Neural crest cell (in vitro differentiated cells): ENCODE measurements at regions not wholly inside any gene's neighbourhood (a gene's known extent, or its start where the extent isn't known, plus 50 kb on each side); places are given as distances from the start of the nearest gene placed in this dataset.

Source experiments
- DNase-seq: peaks from one replicate; pipeline ENCODE4 v3.0.0; 2021; ENCODE audit warnings: low read depth, mixed read lengths, low spot score
- H3K27ac Mint-ChIP-seq: one replicate; pipeline ENCODE4 v1.8.0; 2021; ENCODE audit warnings: mild to moderate bottlenecking, mixed read lengths; ENCODE audit not compliant: unreplicated experiment
- H3K27me3 Mint-ChIP-seq: 2 replicates; pipeline ENCODE4 v1.8.0; 2021; ENCODE audit warnings: low read depth, mild to moderate bottlenecking, mixed read lengths
- H3K36me3 Mint-ChIP-seq: 2 replicates; pipeline ENCODE4 v1.8.0; 2021; ENCODE audit warnings: low read depth, mild to moderate bottlenecking, mixed read lengths
- H3K4me1 Mint-ChIP-seq: 2 replicates; pipeline ENCODE4 v1.8.0; 2021; ENCODE audit warnings: mixed read lengths
- H3K4me3 Mint-ChIP-seq: one replicate; pipeline ENCODE4 v1.8.0; 2021; ENCODE audit warnings: mild to moderate bottlenecking, mixed read lengths
- H3K9me3 Mint-ChIP-seq: 2 replicates; pipeline ENCODE4 v1.8.0; 2021; ENCODE audit warnings: mixed read lengths
- TF ChIP-seq, protein P1 (sequence below): fragments of 200-600 bp; sonication (generic); conservative IDR thresholded peaks from 2 replicates; pipeline ENCODE4 v1.5.0; 2021; ENCODE audit warnings: antibody characterized with exemption, mild to moderate bottlenecking

DNA sequence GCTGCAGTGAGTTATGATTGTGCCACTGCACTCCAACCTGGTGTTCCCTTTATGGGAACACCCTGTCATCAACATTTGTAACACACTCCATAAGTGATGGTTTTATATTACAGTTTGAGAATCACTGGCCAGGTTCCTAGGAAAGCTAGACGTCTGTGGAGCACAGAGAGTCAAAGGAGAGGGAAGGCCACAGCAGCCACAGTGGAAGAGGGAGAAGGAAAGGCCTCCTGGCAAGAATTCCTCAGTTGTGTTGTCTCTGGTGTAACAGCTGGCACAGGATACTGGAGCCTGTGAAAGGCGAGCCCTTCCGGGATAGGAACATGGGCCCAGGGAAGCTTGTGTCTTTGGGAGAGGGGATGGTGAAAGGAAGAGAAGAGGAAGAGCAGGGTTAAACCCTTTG lies 360.5 kb upstream of the PIK3C3 start:
- H3K27me3 Mint-ChIP-seq = no peaks in the 10 kb centered on the region
- H3K4me1 Mint-ChIP-seq = peaks cover 4% of the 10 kb centered on the region
- TF ChIP-seq, protein P1, sequence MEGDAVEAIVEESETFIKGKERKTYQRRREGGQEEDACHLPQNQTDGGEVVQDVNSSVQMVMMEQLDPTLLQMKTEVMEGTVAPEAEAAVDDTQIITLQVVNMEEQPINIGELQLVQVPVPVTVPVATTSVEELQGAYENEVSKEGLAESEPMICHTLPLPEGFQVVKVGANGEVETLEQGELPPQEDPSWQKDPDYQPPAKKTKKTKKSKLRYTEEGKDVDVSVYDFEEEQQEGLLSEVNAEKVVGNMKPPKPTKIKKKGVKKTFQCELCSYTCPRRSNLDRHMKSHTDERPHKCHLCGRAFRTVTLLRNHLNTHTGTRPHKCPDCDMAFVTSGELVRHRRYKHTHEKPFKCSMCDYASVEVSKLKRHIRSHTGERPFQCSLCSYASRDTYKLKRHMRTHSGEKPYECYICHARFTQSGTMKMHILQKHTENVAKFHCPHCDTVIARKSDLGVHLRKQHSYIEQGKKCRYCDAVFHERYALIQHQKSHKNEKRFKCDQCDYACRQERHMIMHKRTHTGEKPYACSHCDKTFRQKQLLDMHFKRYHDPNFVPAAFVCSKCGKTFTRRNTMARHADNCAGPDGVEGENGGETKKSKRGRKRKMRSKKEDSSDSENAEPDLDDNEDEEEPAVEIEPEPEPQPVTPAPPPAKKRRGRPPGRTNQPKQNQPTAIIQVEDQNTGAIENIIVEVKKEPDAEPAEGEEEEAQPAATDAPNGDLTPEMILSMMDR = no peak
- no peak for DNase-seq
- peaks cover 2% of the 10 kb centered on the region for H3K36me3 Mint-ChIP-seq
- no peaks in the 10 kb centered on the region for H3K9me3 Mint-ChIP-seq
- no peak overlapping the region for H3K27ac Mint-ChIP-seq
- H3K4me3 Mint-ChIP-seq = no peak overlapping the region

DNA sequence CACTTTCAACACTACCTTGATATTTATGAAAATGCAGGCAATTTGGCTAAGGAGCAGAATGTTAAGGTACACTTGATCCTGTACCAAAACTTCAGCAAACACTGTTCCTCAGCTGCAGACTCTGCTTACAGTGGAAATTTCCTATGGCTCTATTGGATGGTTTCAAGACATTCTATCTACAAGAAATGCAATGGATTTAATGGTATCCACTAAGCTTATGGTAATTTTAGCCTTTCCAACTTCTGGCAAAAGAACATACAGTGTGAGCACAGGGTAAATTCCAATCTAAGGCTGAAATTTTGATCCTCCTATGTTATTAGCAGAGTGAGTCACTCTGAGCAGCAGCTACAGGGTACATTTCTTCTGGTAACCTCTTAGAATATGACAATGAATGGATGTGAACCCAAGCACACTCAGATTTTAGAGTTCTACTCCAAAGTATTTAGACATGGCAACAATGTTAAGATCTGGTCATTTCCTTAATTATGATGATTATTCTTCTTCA lies 361.8 kb upstream of the PIK3C3 start:
- H3K4me3 Mint-ChIP-seq = no peak overlapping the region
- peaks cover 2% of the 10 kb centered on the region for H3K36me3 Mint-ChIP-seq
- no peaks in the 10 kb centered on the region for H3K27me3 Mint-ChIP-seq
- no peak overlapping the region for H3K27ac Mint-ChIP-seq
- H3K4me1 Mint-ChIP-seq = peaks cover 14% of the 10 kb centered on the region
- TF ChIP-seq, protein P1 = no peak
- no peak for DNase-seq
- no peaks in the 10 kb centered on the region for H3K9me3 Mint-ChIP-seq

DNA sequence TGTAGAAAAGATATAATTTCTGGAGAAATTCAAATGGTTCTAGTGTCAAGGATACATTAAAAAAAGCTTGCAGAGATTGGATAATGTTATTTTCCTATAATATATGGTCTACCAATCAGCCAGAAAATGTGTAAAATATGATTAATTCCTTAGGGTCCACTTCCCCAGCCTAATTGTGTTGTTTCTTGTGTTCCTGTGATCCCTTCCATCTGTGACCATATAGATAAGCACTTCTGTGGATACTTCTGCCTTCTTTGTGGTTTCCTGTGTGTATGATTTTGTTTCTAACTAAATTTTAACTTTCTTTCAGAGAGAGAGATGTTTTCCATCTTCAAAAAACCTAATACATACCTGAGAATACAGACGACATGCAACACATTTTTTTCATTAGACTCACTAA lies 367.1 kb upstream of the PIK3C3 start:
- no peaks in the 10 kb centered on the region for H3K27me3 Mint-ChIP-seq
- TF ChIP-seq, protein P1 = no peak
- DNase-seq = no peak
- H3K4me1 Mint-ChIP-seq = peaks cover 11% of the 10 kb centered on the region
- no peak overlapping the region for H3K27ac Mint-ChIP-seq
- no peak overlapping the region for H3K4me3 Mint-ChIP-seq
- peaks cover 13% of the 10 kb centered on the region for H3K36me3 Mint-ChIP-seq
- no peaks in the 10 kb centered on the region for H3K9me3 Mint-ChIP-seq

DNA sequence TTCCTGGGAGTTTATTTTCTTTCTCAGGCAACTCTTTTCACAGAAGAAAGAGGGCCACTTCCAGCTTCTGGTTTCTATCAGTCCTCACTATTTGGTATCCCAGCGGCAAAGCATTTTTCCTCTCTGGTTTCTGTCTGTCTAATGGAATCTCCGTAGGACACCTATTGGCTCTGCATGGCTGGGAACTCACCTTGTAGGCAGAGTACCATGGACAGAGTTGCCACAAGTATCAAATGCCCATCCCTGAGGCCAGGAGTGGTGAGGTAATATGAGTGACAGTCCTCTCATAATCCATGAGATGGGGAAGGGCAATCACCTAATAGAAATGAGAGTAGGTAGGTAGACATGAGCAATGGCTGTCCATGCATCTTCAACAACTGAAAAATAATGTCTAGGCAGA lies 369.5 kb upstream of the PIK3C3 start:
- H3K9me3 Mint-ChIP-seq = no peaks in the 10 kb centered on the region
- H3K4me3 Mint-ChIP-seq = no peak overlapping the region
- TF ChIP-seq, protein P1 = no peak
- peaks cover 14% of the 10 kb centered on the region for H3K4me1 Mint-ChIP-seq
- peaks cover 13% of the 10 kb centered on the region for H3K36me3 Mint-ChIP-seq
- H3K27me3 Mint-ChIP-seq = no peaks in the 10 kb centered on the region
- no peak overlapping the region for H3K27ac Mint-ChIP-seq
- DNase-seq = no peak

DNA sequence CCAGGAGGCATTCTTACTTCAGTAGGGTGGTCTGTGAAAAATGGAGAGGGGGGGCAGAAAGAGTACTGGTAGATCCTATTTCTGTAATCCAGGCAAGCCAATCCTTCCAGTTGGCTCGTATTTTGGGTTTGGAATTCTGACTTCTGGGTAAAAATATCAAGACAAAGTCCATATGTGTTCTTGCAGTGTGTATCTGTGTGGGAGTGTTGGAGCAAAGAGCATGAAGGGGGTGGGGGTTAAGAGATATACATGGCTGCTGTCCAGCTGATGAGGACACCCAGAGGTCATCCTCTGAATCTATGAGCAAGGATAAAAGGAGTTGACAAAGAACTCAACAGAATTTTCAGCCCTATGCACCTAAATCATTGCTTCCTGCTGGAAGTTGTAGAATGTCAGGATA lies 375.8 kb upstream of the PIK3C3 start:
- Mint-ChIP-seq H3K4me3 (no peak overlapping the region), H3K9me3 (no peaks in the 10 kb centered on the region), H3K4me1 (peaks cover 29% of the 10 kb centered on the region), H3K36me3 (peaks cover 9% of the 10 kb centered on the region), H3K27me3 (no peaks in the 10 kb centered on the region), H3K27ac (no peak overlapping the region)
- TF ChIP-seq, protein P1 = no peak
- no peak for DNase-seq

DNA sequence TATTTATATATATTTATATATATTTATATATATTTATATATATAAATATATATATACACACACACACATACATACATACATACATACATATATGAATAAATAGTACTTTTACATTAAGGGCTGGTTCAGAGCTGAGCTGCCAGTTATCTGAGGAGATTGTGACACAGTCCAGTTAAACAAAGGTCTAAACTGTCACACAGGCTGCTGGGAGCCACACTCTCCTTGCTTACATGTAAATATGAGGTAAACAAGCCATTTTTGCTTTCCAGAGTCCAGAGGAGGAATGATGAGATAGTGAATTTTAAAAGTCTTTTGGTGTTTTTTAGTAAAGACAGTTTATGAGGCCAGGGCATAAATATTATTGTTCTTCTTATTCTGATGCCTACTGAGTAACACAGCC lies 377.5 kb upstream of the PIK3C3 start:
- TF ChIP-seq, protein P1 = no peak
- DNase-seq = no peak
- no peak overlapping the region for H3K27ac Mint-ChIP-seq
- no peaks in the 10 kb centered on the region for H3K9me3 Mint-ChIP-seq
- peaks cover 3% of the 10 kb centered on the region for H3K36me3 Mint-ChIP-seq
- no peaks in the 10 kb centered on the region for H3K27me3 Mint-ChIP-seq
- no peak overlapping the region for H3K4me3 Mint-ChIP-seq
- peaks cover 29% of the 10 kb centered on the region for H3K4me1 Mint-ChIP-seq
